ENCODE measurements at regions not wholly inside any gene's neighbourhood (a gene's known extent, or its start where the extent isn't known, plus 50 kb on each side); places are given as distances from the start of the nearest gene placed in this dataset.
"Not testable (repeated sequence)": the region's sequence is repeated elsewhere in the genome, so short reads cannot be mapped to it uniquely, and the experiment has no call there.

DNA sequence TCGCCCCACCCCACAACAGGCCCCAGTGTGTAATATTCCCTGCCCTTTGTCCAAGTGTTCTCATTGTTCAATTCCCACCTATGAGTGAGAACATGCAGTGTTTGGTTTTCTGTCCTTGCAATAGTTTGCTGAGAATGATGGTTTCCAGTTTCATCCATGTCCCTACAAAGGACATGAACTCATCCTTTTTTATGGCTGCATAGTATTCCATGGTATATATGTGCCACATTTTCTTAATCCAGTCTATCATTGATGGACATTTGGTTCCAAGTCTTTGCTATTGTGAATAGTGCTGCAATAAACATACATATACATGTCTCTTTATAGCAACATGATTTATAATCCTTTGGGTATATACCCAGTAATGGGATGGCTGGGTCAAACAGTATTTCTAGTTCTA lies 132.7 kb downstream of the SNX10 start:
- not testable (repeated sequence) for DNase-seq (ENCODE audit: low spot score)

DNA sequence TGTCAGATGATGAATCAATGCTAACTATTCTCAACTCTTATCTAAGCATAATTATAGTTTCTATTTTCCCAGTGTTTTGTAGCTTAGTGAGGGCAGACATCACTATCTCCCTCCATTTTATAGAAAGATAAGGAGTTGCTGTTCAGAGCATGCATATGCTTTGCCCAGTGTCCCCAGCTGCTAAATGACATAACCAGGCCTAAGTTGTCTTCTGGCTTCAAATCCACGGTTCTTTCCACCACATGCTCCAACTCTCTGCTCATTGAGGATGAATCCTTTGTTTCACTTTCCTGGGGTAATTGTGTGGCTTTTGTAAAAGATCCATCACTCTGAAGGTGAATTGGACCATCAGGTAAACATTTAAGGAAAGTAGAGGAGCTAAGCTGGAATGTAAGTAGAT lies 134.0 kb downstream of the SNX10 start:
- DNase-seq (ENCODE audit: low spot score): no peak

DNA sequence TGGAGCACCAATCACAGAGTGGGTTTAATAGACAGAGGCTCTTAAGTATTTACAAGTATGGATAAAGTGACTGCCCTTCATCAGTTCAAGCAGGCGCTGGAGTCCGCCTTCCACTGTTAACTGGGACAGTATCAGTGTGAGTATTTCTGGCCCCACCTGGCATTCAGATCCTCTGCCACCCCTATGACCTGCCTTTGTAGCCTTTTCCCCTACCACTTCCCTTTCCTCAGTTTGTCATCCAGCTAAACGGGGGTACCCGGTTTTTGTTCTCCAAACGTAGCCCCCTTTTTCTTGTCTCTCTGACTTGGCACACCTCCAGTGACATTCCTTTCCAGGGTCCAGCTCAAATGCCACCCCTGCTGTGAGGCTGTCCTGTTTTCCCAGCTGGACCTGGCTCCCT lies 134.4 kb downstream of the SNX10 start:
- no peak for DNase-seq (ENCODE audit: low spot score)

DNA sequence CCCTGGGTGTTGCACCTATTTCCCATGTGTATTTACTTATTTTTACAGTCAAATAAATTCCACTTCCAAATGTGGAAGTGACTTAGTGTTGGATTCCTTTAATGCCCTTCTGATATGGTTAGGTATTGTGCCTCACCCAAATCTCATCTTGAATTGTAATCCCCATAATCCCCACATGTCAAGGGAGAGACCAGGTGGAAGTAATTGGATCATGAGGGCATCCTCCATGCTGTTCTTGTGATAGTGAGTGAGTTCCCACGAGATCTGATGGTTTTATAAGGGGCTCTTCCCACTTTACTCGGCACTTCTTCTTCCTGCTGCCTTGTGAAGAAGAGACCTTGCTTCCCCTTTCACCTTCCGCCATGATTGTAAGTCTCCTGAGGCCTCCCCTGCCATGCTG lies 136.9 kb downstream of the SNX10 start:
- DNase-seq (ENCODE audit: low spot score): no peak

DNA sequence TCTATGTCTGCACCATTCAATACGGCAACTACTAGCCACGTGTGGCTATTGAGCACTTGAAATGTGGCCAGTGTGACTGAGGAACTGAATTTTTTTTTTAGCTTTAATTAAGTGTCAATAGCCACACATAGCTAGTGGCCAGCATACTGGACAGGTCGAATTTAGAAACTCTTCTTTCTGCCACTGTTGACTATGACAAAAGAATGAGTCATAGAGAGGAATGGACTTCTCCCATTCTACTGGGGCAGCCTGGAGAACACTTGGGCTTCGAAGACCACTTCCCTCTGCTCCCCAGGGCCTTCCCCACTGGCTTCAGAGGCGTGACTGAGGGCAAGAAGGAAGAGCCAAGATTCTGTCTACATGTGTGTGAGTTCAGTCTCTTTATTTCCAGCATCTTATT lies 137.5 kb downstream of the SNX10 start:
- no peak for DNase-seq (ENCODE audit: low spot score)

DNA sequence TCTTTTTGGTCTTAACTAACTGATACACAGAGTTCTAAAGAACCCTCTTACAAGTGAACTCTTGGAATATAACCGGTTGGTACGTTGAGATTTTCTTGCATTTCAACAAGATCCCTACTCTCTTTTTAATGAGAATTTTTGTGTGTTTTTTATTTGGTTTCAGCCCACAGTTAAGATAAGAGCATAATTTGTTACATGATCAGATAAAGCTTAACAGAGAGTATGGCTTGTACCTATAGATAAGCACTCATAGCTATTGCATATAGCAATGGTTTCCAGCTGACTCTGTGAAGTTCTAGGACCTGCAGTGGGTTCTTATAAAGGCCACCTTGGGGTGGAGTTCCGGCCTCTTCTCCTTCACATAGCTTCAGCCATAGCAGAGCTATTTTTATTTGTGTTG lies 143.3 kb downstream of the SNX10 start:
- no peak for DNase-seq (ENCODE audit: low spot score)

DNA sequence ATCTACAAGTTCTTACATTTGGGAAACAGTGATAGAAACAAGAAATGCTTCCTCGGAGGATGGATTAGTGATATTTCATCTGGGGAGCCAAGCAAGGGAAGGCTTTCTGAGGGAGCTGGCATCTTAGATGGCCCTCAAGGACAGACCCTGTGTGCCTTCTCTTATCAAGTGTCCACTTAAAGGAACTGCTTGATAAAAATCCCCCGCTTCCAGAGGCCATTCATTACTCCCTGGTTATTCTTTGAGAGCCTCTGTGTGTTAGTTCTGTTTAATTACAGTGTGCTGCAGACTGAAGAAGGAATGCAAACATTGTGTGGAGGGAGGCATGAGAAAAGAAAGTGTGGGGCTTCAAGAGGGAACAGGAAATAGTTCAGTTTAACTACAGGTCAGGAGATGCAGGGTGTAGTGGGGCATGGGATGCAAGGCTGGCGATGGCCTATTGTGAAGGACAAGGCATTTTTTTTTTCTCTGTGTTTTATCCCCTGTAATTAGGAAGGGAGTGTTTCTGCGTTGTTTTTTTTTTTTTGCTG lies 145.4 kb downstream of the SNX10 start:
- DNase-seq (ENCODE audit: low spot score): no peak

DNA sequence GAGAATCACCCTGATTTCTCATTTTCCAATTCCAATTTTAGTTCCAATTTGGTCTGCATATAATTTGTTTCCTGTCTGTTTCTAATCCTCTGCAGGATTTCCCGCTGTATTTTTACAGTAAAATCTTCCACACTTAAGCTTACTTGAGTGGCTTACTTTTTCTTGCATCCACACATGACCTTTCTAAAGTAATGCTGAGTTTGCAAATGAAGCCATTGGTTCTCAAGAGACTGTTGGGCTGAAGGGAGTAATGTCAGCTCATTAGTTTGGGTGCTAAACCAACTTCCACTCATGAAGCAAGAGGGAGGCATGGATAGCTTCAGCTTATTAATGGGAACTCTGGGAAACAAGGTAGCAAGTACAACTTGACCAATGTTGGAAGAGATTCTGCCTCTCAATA lies 146.4 kb downstream of the SNX10 start:
- no peak for DNase-seq (ENCODE audit: low spot score)

DNA sequence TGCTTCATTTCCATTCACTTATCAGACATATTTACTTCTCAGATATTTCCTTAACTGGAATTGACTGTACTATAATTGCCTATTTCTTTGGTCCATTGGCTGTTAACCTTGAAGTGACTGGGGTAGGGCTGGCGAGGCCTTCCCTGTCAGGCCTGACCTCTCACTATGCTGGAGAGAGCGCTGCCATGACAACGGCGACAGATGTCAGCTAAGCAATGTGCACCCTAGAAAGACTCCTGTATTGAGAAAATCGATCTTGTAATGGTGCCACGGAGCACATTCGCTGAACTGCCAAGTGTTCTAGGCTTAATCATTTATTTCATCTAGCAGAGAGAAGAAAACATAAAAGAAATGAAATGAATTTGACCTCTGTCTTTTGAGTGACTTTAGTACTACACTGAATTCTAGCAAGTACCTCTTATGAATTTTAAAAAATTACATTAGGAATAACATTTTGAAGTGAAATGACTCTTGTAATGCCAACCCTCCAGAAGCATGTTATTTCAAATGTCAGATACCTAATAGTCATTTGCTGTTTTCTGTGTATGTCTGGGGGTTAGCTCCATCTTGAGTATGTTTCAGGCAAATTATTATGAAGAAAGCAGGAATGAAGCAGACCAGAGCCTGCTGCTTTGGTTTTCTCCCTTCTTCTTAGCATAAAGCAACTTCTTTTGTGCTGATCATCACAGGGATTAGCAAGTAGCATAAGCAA lies 148.0 kb downstream of the SNX10 start:
- no peak for DNase-seq (ENCODE audit: low spot score)

DNA sequence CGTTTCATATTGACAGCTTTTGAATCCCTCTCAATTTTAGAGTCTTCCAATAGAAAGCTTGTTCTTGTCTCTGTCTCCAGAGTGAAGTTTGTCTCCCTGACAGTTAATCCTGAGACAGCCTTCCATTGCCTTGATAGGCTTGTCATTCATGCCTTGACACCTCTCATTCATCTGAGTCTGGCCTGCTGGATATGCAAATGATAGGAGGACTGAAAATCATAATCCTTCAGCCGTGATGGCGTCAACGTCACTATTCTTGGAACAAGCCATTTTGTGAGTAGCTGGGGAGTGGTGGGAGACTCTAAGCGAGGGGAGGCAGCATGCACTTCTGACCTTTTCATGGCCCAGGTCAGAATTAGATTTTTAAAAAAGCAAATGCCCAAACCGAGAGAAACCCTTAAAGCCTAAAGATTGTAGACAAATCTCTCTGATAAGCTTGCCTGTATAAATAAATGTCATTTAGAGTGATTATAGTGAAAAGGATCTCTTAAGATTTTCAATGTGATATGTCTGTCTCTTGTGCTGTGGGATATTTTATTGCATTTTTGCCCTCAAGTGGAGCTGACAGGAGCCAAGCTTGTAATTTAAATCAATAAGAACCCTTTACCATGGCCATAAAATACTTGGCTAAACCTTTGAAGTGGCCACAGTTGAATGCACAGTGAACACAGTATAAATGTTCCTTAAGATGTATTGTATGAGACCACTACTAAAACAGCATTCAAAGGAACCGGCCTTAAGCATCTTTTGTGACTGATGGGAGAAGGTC lies 148.8 kb downstream of the SNX10 start:
- DNase-seq (ENCODE audit: low spot score): no peak

DNA sequence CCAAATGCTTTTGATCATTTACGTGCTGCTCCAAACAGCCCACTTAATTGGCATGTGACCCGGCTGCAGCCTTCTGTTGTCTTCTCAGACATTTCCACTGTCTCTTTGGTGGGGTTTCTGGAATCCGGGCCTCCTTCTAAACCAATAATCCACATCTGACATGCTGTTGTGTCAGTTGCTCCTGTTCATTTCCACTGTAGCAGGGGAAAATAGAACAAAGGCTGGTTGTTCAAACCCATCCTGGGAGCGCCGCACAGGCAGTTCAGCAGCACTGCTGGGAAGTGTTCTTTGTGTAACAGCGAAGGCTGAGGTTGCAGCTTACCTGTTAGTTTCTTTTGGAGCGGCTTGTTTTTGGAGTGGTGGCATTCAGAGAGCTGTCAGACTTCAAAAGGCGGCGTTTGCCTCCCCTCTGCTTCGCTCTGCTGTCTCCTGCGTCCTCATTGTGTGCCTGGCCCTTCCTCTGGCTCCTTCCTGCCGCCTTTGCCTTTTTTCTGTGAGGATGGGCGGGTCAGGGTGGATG lies 149.4 kb downstream of the SNX10 start:
- no peak for DNase-seq (ENCODE audit: low spot score)

DNA sequence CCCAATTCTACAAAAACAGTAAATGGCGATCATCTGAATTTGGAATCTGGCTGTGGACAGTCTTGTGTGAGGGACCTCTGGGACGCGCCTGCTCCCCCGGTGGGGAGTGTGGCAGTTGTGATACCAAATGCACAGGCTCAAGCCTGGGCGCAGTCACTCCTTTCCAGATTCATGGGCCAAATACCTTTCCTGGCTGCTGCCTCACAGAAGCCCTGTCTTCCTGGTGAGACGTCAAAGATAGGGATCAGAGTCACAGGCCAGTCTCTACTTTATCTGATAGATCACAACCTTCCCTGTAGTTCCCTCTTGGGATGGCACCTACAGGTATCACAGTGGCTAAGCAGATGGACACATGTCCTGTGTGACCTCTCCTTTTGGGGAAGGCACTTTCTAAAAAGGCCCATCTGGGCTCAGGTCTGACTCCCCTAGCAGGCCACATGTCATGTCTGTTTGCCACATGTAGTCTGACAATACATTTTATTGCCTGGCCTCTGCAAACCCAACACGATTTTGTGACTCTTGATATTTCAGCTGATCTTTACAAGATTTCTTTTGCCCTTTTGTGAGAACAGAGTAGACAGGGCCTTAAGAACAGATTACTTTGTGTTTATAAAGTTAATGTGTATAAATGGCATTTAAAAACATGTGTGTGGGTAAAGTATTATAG lies 150.1 kb downstream of the SNX10 start:
- DNase-seq (ENCODE audit: low spot score): no peak

DNA sequence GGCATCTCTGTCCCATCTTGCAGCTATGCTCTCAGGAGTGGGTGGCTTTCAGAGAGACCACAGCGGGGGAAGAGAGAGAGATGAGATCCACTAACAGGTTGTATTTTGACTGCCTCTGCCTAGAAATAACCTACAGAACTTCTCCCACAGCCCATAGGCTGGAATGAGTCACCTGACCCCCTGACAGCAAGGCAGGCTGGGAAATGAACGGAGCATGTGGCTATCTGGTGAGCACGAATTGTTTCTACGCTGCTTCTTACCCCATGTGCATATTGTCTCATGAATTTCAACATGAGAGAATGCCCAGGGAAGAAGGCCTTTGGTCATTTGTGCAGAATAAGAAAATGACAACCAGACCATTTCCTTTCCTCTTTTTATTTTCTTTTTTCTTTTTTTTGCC lies 151.3 kb downstream of the SNX10 start:
- DNase-seq (ENCODE audit: low spot score): no peak

DNA sequence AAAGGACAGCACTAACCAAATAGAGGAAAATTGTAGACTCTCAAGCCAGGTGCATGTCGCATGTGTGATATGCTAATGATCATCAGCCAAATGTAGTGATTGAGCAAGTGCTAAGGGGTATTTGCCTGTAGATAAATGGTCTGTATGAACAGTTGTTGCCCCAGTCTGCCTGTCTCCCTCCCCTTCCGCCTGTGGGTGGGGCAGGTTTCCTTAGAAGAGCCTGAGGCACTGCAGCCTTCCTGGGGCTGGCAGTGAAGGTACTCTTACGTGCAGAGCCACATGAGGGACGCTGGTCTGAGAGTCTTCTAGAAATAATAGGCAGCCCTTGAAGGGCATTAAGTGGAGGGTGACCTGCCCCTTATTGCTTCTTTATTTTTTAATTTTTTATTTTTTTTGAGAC lies 152.1 kb downstream of the SNX10 start:
- no peak for DNase-seq (ENCODE audit: low spot score)

DNA sequence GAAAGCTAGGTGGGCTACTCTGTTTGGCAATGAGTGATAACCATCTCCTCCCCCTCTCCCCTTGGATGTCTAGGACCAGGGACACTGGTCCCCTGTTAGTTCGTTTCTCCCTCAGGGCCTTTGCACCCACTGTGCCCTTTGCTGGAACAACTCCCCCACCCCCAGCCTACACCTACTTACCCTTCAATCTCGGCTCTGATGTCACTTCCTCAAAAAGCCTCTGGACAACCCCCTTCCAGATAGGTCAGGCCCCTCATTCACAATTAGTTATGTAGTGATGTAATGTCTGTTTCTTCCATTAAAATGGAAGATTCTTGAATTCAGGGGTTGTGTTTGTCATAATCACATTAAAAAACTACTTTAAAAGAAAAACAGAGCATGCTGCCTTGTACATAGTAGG lies 152.9 kb downstream of the SNX10 start:
- no peak for DNase-seq (ENCODE audit: low spot score)

DNA sequence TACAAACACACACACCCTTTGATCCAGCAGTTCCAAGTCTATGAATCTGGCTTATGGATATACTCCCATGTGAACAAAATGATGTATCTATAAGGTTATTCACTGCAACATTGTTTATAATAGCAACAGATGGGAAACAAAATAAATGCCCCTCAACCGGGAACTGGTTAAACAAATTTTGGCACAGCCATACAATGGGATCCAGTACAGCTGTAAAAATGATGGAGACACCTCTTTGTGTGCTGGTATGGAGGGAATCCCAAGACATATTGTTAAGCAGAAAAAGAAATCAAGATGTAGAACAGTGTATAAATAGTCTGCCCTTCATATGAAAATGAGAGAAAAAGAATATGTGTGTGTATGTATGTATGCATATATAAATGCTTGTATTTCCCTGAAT lies 155.5 kb downstream of the SNX10 start:
- DNase-seq (ENCODE audit: low spot score): no peak

DNA sequence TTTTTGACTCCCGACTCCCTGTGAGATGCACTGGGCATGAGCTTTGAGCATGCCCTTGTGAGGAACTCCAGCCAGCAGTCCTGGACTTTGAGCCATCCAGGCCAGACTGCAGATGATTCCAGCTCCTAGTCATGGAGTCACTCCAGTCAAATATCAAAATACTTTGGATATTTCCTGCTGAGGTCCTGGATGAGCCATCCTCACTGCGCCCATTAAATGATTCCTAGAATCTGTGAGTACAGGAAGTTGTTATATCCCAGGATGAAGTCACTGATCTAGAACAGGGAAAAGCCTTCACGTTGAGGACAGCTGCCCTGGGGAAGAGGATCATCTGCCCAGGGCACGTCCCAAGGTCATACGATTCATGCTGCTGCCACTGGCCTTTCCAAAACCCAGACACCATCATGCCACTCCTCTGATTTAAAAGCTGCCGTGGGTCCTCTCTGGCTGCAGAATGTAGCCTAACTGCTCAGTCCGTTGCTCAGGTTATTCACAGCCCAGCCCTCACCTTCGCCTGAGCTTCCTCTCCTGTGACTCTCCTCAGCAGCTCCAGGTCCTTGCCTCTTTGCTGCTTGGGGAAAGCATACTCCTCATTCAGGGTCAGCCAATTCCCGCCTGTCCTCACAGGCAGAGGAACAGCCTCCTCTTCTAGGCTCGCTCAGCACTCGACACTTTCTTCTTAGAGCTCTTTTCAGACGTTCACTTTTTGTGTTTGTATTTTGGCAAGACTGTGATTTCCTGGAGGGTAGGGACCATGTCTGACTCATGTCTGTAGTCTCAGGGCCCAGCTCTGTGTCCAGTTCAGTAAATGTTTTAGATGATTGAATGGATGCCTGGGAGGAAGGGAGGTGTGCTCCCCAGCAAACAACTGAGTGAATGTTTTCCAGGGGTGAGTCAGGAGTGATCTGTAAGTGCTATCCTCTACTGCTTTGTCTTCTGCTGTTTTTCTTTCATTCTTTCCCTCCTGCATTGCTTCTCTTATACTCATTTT lies 157.8 kb downstream of the SNX10 start:
- peak; percentile 54 for DNase-seq (ENCODE audit: low spot score)

DNA sequence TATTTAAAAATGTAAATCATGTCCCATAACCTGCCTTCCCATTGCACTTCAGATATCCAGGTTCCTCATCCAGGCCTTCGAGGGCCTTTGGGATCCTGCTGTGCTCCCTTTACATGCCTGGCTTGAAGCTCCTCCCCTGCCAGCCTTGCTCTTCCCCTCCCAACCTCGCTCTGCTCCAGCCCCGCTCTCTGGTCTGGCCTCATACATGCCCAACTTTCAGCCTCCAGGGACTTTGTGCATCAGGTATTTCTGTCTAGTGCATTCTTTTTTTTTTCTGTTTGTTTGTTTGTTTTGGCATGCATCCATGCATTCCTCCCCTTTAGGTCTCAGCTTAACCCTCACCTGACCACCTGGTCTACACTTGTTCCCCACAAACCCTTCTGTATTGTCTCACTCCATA lies 160.3 kb downstream of the SNX10 start:
- no peak for DNase-seq (ENCODE audit: low spot score)

DNA sequence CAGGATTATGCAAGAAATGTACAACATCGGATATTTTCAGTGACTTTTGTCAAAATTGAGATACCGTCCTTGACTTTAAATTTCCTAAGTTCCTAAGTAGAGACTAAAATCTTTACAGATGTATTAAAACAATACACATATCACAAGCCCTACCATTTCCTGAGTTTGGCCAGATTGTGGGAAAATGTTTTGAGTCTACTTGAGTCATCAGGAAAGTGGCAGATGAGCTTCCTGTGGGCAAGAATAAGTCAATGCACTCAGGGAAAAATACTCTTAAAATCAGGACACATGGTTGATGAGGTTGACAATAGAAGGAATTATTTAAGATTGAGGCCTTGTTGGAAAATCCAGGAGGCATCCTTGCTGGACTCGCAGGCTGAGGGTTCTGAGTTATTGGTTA lies 162.5 kb downstream of the SNX10 start:
- no peak for DNase-seq (ENCODE audit: low spot score)

DNA sequence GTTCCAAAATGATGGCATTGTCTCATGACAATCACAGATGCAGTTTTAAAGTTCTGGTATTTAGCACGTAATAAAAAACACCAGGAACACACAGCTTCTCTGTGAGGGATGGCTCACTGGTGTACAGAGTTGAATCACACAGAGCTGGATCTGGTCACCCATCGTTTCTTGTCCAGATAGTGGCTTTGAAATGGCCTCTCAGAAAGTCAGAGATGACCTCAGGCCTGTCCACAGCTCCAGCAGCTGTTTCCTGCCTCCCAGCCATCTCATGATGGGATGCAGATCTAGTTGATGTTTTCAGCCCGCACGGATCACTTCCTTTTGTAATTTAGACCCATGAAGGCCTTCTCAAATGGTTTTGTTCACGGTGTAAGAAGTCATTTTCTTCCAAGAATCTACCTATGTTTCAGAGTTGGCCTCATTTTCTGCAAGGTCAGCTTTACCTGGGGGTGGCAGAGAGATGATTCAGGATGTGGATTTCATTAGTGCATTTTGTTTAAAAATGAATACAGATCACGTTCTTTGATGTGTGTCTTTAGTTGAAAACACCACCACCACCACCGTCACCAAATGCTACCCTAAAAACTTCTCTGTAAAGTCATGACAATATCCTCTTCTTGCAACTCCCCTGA lies 166.2 kb downstream of the SNX10 start:
- DNase-seq (ENCODE audit: low spot score): peak; percentile 49

All from AG08395 (cell line).